ENCODE measurements at regions not wholly inside any gene's neighbourhood (a gene's known extent, or its start where the extent isn't known, plus 50 kb on each side); places are given as distances from the start of the nearest gene placed in this dataset.

DNA sequence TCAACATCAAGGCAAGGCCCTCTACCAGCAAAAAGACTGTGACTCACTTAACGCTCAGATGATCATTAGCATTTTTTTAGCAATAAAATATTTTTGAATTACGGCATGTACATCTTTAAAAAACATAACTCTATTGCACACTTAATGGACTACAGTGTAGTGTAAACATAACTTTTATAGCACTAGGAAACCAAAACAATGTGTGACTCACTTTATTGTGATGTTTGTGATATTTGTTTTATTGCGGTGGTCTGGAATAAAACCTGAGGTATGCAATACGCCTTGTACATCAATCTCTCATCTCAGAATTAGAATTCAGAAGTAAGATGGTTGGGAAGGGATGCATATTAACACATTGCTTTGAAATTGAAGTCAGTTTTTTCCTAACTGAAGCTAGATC, 106.9 kb upstream of the PTCH1 start:
- no peak overlapping the region for H4K5ac ChIP-seq (ENCODE audit: insufficient read length, low read depth, low read length)
- no peak overlapping the region for H2BK15ac ChIP-seq (ENCODE audit: low read depth, low read length)
- no peak overlapping the region for H2BK5ac ChIP-seq (ENCODE audit: insufficient read length, low read length)
- no peaks in the 10 kb centered on the region for H3K4me1 ChIP-seq (ENCODE audit: insufficient read depth, low read length)
- no peak overlapping the region for H3K27ac ChIP-seq (ENCODE audit: insufficient read length, low read depth, low read length)
- no peak overlapping the region for H3K27ac Mint-ChIP-seq
- no peak overlapping the region for H2BK120ac ChIP-seq (ENCODE audit: low read depth, low read length, poor library complexity, severe bottlenecking)
- no peaks in the 10 kb centered on the region for H3K79me2 ChIP-seq (ENCODE audit: insufficient read depth, low read length)
- no peaks in the 10 kb centered on the region for H3K4me1 Mint-ChIP-seq
- H3K56ac ChIP-seq (ENCODE audit: insufficient read length, low read depth, low read length): no peak overlapping the region
- DNase-seq: no peak
- H3K27me3 ChIP-seq (ENCODE audit: insufficient read depth, low read length): no peaks in the 10 kb centered on the region
- no peaks in the 10 kb centered on the region for H3K36me3 Mint-ChIP-seq (ENCODE audit: insufficient read depth in 1 of 3, low read depth in 3 of 3)
- H3K79me1 ChIP-seq (ENCODE audit: insufficient read depth, low read depth, low read length, poor library complexity, severe bottlenecking): no peaks in the 10 kb centered on the region
- H3K4me3 Mint-ChIP-seq: no peak overlapping the region
- H2BK20ac ChIP-seq (ENCODE audit: low read depth, low read length, poor library complexity, severe bottlenecking): no peak overlapping the region
- H2AFZ ChIP-seq (ENCODE audit: low read length): no peak overlapping the region
- no peak overlapping the region for H2AK5ac ChIP-seq (ENCODE audit: insufficient read length, low read length)
- H3K14ac ChIP-seq (ENCODE audit: insufficient read depth, low read length): no peak overlapping the region
- TF ChIP-seq, protein P1, sequence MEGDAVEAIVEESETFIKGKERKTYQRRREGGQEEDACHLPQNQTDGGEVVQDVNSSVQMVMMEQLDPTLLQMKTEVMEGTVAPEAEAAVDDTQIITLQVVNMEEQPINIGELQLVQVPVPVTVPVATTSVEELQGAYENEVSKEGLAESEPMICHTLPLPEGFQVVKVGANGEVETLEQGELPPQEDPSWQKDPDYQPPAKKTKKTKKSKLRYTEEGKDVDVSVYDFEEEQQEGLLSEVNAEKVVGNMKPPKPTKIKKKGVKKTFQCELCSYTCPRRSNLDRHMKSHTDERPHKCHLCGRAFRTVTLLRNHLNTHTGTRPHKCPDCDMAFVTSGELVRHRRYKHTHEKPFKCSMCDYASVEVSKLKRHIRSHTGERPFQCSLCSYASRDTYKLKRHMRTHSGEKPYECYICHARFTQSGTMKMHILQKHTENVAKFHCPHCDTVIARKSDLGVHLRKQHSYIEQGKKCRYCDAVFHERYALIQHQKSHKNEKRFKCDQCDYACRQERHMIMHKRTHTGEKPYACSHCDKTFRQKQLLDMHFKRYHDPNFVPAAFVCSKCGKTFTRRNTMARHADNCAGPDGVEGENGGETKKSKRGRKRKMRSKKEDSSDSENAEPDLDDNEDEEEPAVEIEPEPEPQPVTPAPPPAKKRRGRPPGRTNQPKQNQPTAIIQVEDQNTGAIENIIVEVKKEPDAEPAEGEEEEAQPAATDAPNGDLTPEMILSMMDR (conservative IDR thresholded peaks at IDR 0.05): no peak
- WGBS (ENCODE audit: extremely low coverage, insufficient read length, low lambda C conversion rate): no CpG with 5 or more reads among the region's 4 CpGs
- no peak overlapping the region for H3K4me2 ChIP-seq (ENCODE audit: insufficient read depth, insufficient read length, low read length)
- H3K23me2 ChIP-seq (ENCODE audit: insufficient read length, low read depth, low read length, poor library complexity, severe bottlenecking): no peaks in the 10 kb centered on the region
- no peak overlapping the region for H2BK12ac ChIP-seq (ENCODE audit: insufficient read length, low read depth, low read length)
- no peak overlapping the region for H3K9ac ChIP-seq (ENCODE audit: extremely low read depth, insufficient read length, low read length)
- no peak overlapping the region for H4K8ac ChIP-seq (replicated peaks; ENCODE audit: insufficient read length, low read depth, low read length)
- no peaks in the 10 kb centered on the region for H3K9me3 Mint-ChIP-seq
- no peaks in the 10 kb centered on the region for H3K9me3 ChIP-seq (ENCODE audit: control insufficient read depth, low read depth, low read length)
- H4K20me1 ChIP-seq (ENCODE audit: control insufficient read depth, insufficient read depth, insufficient read length): no peaks in the 10 kb centered on the region
- peaks cover 10% of the 10 kb centered on the region for H3K27me3 Mint-ChIP-seq (ENCODE audit: low read depth)
- no peak overlapping the region for H3K4ac ChIP-seq (ENCODE audit: low read depth, low read length)
- no peak overlapping the region for H3K18ac ChIP-seq (ENCODE audit: insufficient read length, low read depth, low read length)
- H4K91ac ChIP-seq (ENCODE audit: insufficient read length, low read depth, low read length): no peak overlapping the region
- no peak overlapping the region for H3K23ac ChIP-seq (ENCODE audit: insufficient read length, low read depth, low read length)
- no peak overlapping the region for H3T11ph ChIP-seq (ENCODE audit: low read length)

All from H9 (cell line).